Ishikawa (cell line): ENCODE measurements at regions not wholly inside any gene's neighbourhood (a gene's known extent, or its start where the extent isn't known, plus 50 kb on each side); places are given as distances from the start of the nearest gene placed in this dataset.

ENCODE experiments used
- CREB1 ChIP-seq: IDR thresholded peaks from 2 replicates; pipeline ENCODE4 v1.6.1; 2012; ENCODE audit warnings: low read depth
- EP300 ChIP-seq: IDR thresholded peaks from 2 replicates; pipeline ENCODE4 v1.6.1; 2012; ENCODE audit warnings: borderline replicate concordance
- RAD21 ChIP-seq: IDR thresholded peaks from 2 replicates; pipeline ENCODE4 v1.6.1; 2012; ENCODE audit warnings: low read depth
- TF ChIP-seq, protein P1 (sequence below): IDR thresholded peaks from 2 replicates; pipeline ENCODE4 v1.6.1; 2012

DNA sequence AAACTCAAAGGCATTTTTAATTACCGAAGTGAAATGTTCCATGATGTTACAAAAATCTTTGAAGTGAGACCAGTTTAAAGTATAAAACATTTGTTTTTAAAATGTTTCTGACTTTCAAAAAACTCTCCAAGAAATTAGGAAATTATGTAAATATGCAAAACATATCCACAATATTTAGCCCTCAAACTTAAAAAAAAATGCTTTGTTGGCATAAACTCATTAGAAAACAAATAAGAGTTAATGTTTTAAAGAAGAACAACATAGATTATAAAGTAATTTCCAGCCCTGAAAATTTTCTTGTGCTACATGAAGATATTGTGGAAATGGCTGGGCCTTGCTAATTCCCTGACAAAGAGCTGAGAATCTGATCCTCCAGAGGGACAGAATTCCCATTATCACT is 199.7 kb upstream of the STARD13 start:
- TF ChIP-seq, protein P1, sequence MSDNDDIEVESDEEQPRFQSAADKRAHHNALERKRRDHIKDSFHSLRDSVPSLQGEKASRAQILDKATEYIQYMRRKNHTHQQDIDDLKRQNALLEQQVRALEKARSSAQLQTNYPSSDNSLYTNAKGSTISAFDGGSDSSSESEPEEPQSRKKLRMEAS = no peak
- TF ChIP-seq EP300 (no peak), CREB1 (no peak), RAD21 (no peak)
